ENCODE measurements at regions not wholly inside any gene's neighbourhood (a gene's known extent, or its start where the extent isn't known, plus 50 kb on each side); places are given as distances from the start of the nearest gene placed in this dataset.

GRCh38 chrX:46179748-46180147 is 365.5 kb downstream of the ZNF674 start:
- ChIA-PET CTCF (interaction anchor here (0.6 to 0.9 kb wide), 2 partner anchors 36 to 1059 kb away, joined by 3 read pairs; no protein-coding TSS in a partner anchor), POLR2A (no interaction called here)

DNA sequence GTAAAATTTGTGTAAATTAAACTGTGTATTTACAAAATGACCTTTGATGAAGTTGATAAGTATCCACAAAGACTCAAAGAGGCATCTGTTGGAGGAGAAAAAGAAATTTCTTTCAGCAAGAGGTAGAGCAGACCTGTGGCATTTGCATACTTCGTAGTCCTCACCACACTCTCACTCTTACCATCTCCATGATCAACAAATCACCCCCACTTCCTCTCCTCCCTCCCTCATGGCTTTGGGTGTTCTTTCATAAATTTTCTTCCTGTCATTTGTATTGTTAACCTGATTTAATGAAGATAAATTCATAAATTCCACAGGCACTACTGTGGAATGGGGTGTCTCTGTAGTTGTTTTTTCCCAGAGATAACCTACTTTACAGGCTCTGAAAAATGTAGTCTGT is 366.5 kb downstream of the ZNF674 start:
- no peak overlapping the region for H3K4me3 ChIP-seq (ENCODE audit: low read depth, low read length)
- H3K4me1 ChIP-seq (ENCODE audit: control insufficient read depth, insufficient read depth, low read length): no peaks in the 10 kb centered on the region
- no peaks in the 10 kb centered on the region for H3K36me3 ChIP-seq (ENCODE audit: control insufficient read depth in 2 of 2, insufficient read depth in 1 of 2, low read length in 2 of 2)
- POLR2A ChIA-PET: no interaction called here
- TF ChIP-seq ZNF214 (tag by site-specific recombination; IDR thresholded peaks at IDR 0.05; ENCODE audit: borderline replicate concordance): no peak
- no peak for TF ChIP-seq ZNF174 (tag by site-specific recombination; IDR thresholded peaks at IDR 0.05)
- TF ChIP-seq ZNF16 (tag by site-specific recombination; IDR thresholded peaks at IDR 0.05; ENCODE audit: low read depth): no peak
- TF ChIP-seq ZNF473 (tag by site-specific recombination; IDR thresholded peaks at IDR 0.05): no peak
- no peak for TF ChIP-seq ZNF610 (tag by site-specific recombination; IDR thresholded peaks at IDR 0.05; ENCODE audit: borderline replicate concordance)
- TF ChIP-seq ZNF433 (tag by site-specific recombination; IDR thresholded peaks at IDR 0.05; ENCODE audit: low read depth): no peak
- TF ChIP-seq, protein P1, sequence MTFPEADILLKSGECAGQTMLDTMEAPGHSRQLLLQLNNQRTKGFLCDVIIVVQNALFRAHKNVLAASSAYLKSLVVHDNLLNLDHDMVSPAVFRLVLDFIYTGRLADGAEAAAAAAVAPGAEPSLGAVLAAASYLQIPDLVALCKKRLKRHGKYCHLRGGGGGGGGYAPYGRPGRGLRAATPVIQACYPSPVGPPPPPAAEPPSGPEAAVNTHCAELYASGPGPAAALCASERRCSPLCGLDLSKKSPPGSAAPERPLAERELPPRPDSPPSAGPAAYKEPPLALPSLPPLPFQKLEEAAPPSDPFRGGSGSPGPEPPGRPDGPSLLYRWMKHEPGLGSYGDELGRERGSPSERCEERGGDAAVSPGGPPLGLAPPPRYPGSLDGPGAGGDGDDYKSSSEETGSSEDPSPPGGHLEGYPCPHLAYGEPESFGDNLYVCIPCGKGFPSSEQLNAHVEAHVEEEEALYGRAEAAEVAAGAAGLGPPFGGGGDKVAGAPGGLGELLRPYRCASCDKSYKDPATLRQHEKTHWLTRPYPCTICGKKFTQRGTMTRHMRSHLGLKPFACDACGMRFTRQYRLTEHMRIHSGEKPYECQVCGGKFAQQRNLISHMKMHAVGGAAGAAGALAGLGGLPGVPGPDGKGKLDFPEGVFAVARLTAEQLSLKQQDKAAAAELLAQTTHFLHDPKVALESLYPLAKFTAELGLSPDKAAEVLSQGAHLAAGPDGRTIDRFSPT (tag by site-specific recombination; IDR thresholded peaks at IDR 0.05): no peak
- TF ChIP-seq, protein P2, sequence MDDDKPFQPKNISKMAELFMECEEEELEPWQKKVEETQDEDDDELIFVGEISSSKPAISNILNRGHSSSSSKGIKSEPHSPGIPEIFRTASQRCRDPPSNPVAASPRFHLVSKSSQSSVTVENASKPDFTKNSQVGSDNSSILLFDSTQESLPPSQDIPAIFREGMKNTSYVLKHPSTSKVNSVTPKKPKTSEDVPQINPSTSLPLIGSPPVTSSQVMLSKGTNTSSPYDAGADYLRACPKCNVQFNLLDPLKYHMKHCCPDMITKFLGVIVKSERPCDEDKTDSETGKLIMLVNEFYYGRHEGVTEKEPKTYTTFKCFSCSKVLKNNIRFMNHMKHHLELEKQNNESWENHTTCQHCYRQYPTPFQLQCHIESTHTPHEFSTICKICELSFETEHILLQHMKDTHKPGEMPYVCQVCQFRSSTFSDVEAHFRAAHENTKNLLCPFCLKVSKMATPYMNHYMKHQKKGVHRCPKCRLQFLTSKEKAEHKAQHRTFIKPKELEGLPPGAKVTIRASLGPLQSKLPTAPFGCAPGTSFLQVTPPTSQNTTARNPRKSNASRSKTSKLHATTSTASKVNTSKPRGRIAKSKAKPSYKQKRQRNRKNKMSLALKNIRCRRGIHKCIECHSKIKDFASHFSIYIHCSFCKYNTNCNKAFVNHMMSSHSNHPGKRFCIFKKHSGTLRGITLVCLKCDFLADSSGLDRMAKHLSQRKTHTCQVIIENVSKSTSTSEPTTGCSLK (tag by site-specific recombination; IDR thresholded peaks at IDR 0.05): no peak
- H3K9me3 ChIP-seq (ENCODE audit: control insufficient read depth, insufficient read depth, low read depth, low read length): no peaks in the 10 kb centered on the region
- CTCF ChIA-PET: no interaction called here
- H3K27ac ChIP-seq (ENCODE audit: extremely low read depth, low read depth, low read length): no peak overlapping the region

More at GRCh38 chrX:46179748-46180147, 365.5 kb downstream of the ZNF674 start:
- TF ChIP-seq CTCF (tag by site-specific recombination; IDR thresholded peaks at IDR 0.05): no peak
- TF ChIP-seq BCL11A (tag by site-specific recombination; IDR thresholded peaks at IDR 0.05; ENCODE audit: low read depth): no peak
- TF ChIP-seq SP2 (tag by site-specific recombination; IDR thresholded peaks at IDR 0.05): no peak
- no peak for TF ChIP-seq ZNF16 (tag by site-specific recombination; IDR thresholded peaks at IDR 0.05; ENCODE audit: low read depth)
- H3K9me3 ChIP-seq (ENCODE audit: control insufficient read depth, insufficient read depth, low read depth, low read length): no peaks in the 10 kb centered on the region
- H3K27ac ChIP-seq (ENCODE audit: extremely low read depth, low read depth, low read length): no peak overlapping the region
- no peaks in the 10 kb centered on the region for H3K4me1 ChIP-seq (ENCODE audit: control insufficient read depth, insufficient read depth, low read length)
- H3K36me3 ChIP-seq (ENCODE audit: control insufficient read depth in 2 of 2, insufficient read depth in 1 of 2, low read length in 2 of 2): no peaks in the 10 kb centered on the region
- no peak overlapping the region for H3K4me3 ChIP-seq (ENCODE audit: low read depth, low read length)

- Histone ChIP-seq H3K36me3 (ENCODE audit: control insufficient read depth in 2 of 2, insufficient read depth in 1 of 2, low read length in 2 of 2) (no peaks in the 10 kb centered on the region), H3K4me3 (ENCODE audit: low read depth, low read length) (no peak overlapping the region), H3K4me1 (ENCODE audit: control insufficient read depth, insufficient read depth, low read length) (no peaks in the 10 kb centered on the region), H3K27ac (ENCODE audit: extremely low read depth, low read depth, low read length) (no peak overlapping the region), H3K9me3 (ENCODE audit: control insufficient read depth, insufficient read depth, low read depth, low read length) (no peaks in the 10 kb centered on the region)
- POLR2A ChIA-PET: no interaction called here
- CTCF ChIA-PET: interaction anchor here (0.6 kb wide), 1 partner anchor 920 kb away, joined by 3 read pairs; no protein-coding TSS in a partner anchor
- TF ChIP-seq REPIN1 (tag by site-specific recombination; IDR thresholded peaks at IDR 0.05; ENCODE audit: low read depth): no peak
- TF ChIP-seq, protein P3, sequence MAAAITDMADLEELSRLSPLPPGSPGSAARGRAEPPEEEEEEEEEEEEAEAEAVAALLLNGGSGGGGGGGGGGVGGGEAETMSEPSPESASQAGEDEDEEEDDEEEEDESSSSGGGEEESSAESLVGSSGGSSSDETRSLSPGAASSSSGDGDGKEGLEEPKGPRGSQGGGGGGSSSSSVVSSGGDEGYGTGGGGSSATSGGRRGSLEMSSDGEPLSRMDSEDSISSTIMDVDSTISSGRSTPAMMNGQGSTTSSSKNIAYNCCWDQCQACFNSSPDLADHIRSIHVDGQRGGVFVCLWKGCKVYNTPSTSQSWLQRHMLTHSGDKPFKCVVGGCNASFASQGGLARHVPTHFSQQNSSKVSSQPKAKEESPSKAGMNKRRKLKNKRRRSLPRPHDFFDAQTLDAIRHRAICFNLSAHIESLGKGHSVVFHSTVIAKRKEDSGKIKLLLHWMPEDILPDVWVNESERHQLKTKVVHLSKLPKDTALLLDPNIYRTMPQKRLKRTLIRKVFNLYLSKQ (tag by site-specific recombination; IDR thresholded peaks at IDR 0.05; ENCODE audit: borderline replicate concordance): no peak
- TF ChIP-seq, protein P4, sequence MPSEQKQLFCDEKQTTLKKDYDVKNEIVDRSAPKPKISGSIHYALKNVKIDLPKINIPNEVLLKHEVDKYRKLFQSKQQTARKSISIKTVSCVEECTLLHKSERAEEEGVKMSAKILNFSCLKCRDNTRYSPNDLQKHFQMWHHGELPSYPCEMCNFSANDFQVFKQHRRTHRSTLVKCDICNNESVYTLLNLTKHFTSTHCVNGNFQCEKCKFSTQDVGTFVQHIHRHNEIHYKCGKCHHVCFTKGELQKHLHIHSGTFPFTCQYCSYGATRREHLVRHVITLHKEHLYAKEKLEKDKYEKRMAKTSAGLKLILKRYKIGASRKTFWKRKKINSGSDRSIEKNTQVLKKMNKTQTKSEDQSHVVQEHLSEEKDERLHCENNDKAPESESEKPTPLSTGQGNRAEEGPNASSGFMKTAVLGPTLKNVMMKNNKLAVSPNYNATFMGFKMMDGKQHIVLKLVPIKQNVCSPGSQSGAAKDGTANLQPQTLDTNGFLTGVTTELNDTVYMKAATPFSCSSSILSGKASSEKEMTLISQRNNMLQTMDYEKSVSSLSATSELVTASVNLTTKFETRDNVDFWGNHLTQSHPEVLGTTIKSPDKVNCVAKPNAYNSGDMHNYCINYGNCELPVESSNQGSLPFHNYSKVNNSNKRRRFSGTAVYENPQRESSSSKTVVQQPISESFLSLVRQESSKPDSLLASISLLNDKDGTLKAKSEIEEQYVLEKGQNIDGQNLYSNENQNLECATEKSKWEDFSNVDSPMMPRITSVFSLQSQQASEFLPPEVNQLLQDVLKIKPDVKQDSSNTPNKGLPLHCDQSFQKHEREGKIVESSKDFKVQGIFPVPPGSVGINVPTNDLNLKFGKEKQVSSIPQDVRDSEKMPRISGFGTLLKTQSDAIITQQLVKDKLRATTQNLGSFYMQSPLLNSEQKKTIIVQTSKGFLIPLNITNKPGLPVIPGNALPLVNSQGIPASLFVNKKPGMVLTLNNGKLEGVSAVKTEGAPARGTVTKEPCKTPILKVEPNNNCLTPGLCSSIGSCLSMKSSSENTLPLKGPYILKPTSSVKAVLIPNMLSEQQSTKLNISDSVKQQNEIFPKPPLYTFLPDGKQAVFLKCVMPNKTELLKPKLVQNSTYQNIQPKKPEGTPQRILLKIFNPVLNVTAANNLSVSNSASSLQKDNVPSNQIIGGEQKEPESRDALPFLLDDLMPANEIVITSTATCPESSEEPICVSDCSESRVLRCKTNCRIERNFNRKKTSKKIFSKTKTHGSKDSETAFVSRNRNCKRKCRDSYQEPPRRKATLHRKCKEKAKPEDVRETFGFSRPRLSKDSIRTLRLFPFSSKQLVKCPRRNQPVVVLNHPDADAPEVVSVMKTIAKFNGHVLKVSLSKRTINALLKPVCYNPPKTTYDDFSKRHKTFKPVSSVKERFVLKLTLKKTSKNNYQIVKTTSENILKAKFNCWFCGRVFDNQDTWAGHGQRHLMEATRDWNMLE (tag by site-specific recombination; conservative IDR thresholded peaks at IDR 0.05; ENCODE audit: low read depth): no peak
- no peak for TF ChIP-seq ZSCAN23 (tag by site-specific recombination; IDR thresholded peaks at IDR 0.05)
- no peak for TF ChIP-seq ZNF48 (tag by site-specific recombination; IDR thresholded peaks at IDR 0.05)
- no peak for TF ChIP-seq FEZF1 (tag by site-specific recombination; IDR thresholded peaks at IDR 0.05)
Measured at GRCh38 chrX:46173159-46173558, 372.1 kb downstream of the ZNF674 start.

All from HEK293 (cell line).